ENCODE measurements at regions not wholly inside any gene's neighbourhood (a gene's known extent, or its start where the extent isn't known, plus 50 kb on each side); places are given as distances from the start of the nearest gene placed in this dataset.

DNA sequence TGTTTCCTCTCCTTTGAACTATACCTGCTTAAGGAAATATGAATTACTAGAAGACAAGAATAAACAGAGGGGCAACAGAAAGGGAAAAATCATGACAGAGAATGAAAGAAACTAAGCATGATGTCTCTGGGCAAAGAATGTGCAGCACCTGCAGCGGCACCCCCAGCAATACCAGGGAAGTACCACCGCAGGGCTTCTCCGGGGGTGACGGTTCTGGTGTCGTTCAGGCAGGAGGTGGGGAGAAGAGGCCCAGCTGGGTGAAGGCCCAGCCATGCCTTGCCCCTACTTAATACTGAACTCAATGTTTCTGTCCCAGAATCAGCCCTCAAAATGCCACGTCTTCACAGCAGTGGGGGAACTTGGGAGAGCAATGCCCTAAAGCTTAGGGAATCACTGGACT is 337.6 kb downstream of the CDC14C start:
- in situ Hi-C loops (cut with MboI; ENCODE audit: low sequenced_read_pairs) (no loop called here), dilution Hi-C loops (cut with HindIII; ENCODE audit: low sequenced_read_pairs, unreplicated experiment) (no loop called here), intact Hi-C loops (cut with micrococcal nuclease) (no loop called here)
- Histone ChIP-seq H3K4me2 (ENCODE audit: low read depth, low read length) (no peak overlapping the region), H3K27me3 (ENCODE audit: control insufficient read depth, insufficient read depth, low read length) (no peaks in the 10 kb centered on the region), H3K79me1 (ENCODE audit: low read depth in 1 of 2, low read length in 2 of 2) (no peaks in the 10 kb centered on the region), H2AK5ac (ENCODE audit: low read depth, low read length) (no peak overlapping the region), H3K18ac (ENCODE audit: low read depth, low read length) (no peak overlapping the region), H2BK120ac (ENCODE audit: low read depth, low read length) (no peak overlapping the region), H3K9ac (ENCODE audit: low read depth, low read length) (no peak overlapping the region), H4K5ac (ENCODE audit: low read depth, low read length) (no peak overlapping the region), H2BK15ac (ENCODE audit: low read depth, low read length) (no peak overlapping the region), H3K14ac (replicated peaks; ENCODE audit: low read depth, low read length) (no peak overlapping the region), H4K20me1 (ENCODE audit: insufficient read depth, low read length) (no peaks in the 10 kb centered on the region), H3K36me3 (ENCODE audit: control insufficient read depth, insufficient read depth, low read length) (no peaks in the 10 kb centered on the region), H2AK9ac (replicated peaks; ENCODE audit: low read depth, low read length, poor library complexity) (no peak overlapping the region), H2BK20ac (ENCODE audit: low read depth, low read length) (no peak overlapping the region), H2AFZ (replicated peaks; ENCODE audit: low read length, poor library complexity) (no peak overlapping the region), H3K9me3 (ENCODE audit: control insufficient read depth, insufficient read depth, low read length) (peaks cover 6% of the 10 kb centered on the region), H3K4me1 (ENCODE audit: control insufficient read depth, insufficient read depth, low read length) (no peaks in the 10 kb centered on the region), H3K56ac (ENCODE audit: extremely low read depth, insufficient read depth, low read length) (no peak overlapping the region), H4K91ac (ENCODE audit: insufficient read depth, low read depth, low read length) (no peak overlapping the region), H4K8ac (ENCODE audit: low read depth in 2 of 2, low read length in 2 of 2) (no peak overlapping the region), H3K27ac (ENCODE audit: insufficient read depth, low read length) (no peak overlapping the region), H3K23ac (ENCODE audit: low read depth, low read length) (no peak overlapping the region), H3K9me1 (ENCODE audit: insufficient read depth, low read length) (no peaks in the 10 kb centered on the region), H3K4ac (ENCODE audit: low read depth, low read length) (no peak overlapping the region), H2BK5ac (ENCODE audit: low read depth, low read length, poor library complexity, severe bottlenecking) (no peak overlapping the region), H3K4me3 (ENCODE audit: insufficient read depth, low read depth, low read length) (no peak overlapping the region)
- TF ChIP-seq, protein P1, sequence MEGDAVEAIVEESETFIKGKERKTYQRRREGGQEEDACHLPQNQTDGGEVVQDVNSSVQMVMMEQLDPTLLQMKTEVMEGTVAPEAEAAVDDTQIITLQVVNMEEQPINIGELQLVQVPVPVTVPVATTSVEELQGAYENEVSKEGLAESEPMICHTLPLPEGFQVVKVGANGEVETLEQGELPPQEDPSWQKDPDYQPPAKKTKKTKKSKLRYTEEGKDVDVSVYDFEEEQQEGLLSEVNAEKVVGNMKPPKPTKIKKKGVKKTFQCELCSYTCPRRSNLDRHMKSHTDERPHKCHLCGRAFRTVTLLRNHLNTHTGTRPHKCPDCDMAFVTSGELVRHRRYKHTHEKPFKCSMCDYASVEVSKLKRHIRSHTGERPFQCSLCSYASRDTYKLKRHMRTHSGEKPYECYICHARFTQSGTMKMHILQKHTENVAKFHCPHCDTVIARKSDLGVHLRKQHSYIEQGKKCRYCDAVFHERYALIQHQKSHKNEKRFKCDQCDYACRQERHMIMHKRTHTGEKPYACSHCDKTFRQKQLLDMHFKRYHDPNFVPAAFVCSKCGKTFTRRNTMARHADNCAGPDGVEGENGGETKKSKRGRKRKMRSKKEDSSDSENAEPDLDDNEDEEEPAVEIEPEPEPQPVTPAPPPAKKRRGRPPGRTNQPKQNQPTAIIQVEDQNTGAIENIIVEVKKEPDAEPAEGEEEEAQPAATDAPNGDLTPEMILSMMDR (conservative IDR thresholded peaks at IDR 0.05; ENCODE audit: low read depth, low read length) = no peak
- TF ChIP-seq MAFK (IDR thresholded peaks at IDR 0.05; ENCODE audit: low read depth, low read length) (no peak), SMC3 (IDR thresholded peaks at IDR 0.05; ENCODE audit: low read depth, low read length) (no peak), RAD21 (IDR thresholded peaks at IDR 0.05; ENCODE audit: low read length) (no peak), RCOR1 (IDR thresholded peaks at IDR 0.05; ENCODE audit: insufficient replicate concordance, low read length) (no peak), NFE2L2 (IDR thresholded peaks at IDR 0.05; ENCODE audit: low read depth, low read length) (no peak), MAZ (IDR thresholded peaks at IDR 0.05; ENCODE audit: borderline replicate concordance, low read depth, low read length) (no peak), MXI1 (IDR thresholded peaks at IDR 0.05; ENCODE audit: borderline replicate concordance, low read depth, low read length) (no peak), BHLHE40 (IDR thresholded peaks at IDR 0.05; ENCODE audit: low read depth, low read length) (no peak), CEBPB (IDR thresholded peaks at IDR 0.05; ENCODE audit: low read depth, low read length) (no peak), RFX5 (IDR thresholded peaks at IDR 0.05; ENCODE audit: low read depth, low read length) (no peak), CHD1 (IDR thresholded peaks at IDR 0.05; ENCODE audit: low read depth, low read length) (no peak)
- ATAC-seq (ENCODE audit: low read depth) (no peak), DNase-seq (no peak)
- BruUV-seq (replicated peaks) = no TSS peak
- ChIA-PET POLR2A (ENCODE audit: unreplicated experiment) (no interaction called here), CTCF (no interaction called here)
- WGBS, 2 experiments (ENCODE audit: extremely low coverage in 2 of 2, insufficient read length in 1 of 2) = no CpG with 5 or more reads among the region's 6 CpGs

All from IMR-90 (cell line).